Head of caudate nucleus (tissue), 42 donors: ENCODE measurements at regions not wholly inside any gene's neighbourhood (a gene's known extent, or its start where the extent isn't known, plus 50 kb on each side); places are given as distances from the start of the nearest gene placed in this dataset.
"Not testable (repeated sequence)": the region's sequence is repeated elsewhere in the genome, so short reads cannot be mapped to it uniquely, and the experiment has no call there.

Experiments
- DNase-seq, 42 donors: peaks; one replicate each; pipeline versions ENCODE4 v3.0.0 to v3.0.0-alpha.2; 2020 to 2021; ENCODE audit warnings: mixed read lengths in 7 of 42
- intact Hi-C: fragments of 100-400 bp; cut with DNase I; formaldehyde crosslinking; loops from one replicate; pipeline ENCODE4 v1.15.0; 2022

DNA sequence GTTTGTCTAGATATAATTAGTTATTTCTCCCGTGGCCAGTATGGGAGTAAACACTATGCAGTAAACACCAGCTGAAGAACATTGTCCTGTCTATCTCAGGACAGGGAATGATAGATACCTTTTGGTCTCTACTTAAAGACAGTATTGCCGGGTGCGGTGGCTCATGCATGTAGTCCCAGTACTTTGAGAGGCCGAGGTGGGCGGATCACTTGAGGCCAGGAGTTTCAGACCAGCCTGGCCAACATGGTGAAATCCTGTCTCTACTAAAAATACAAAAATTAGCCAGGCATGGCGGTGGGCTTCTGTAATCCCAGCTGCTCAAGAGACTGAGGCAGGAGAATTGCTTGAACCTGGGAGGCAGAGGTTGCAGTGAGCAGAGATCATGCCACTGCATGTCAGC is 226.4 kb downstream of the TM9SF2 start:
- intact Hi-C loops, DNase-seq: not testable (repeated sequence)

DNA sequence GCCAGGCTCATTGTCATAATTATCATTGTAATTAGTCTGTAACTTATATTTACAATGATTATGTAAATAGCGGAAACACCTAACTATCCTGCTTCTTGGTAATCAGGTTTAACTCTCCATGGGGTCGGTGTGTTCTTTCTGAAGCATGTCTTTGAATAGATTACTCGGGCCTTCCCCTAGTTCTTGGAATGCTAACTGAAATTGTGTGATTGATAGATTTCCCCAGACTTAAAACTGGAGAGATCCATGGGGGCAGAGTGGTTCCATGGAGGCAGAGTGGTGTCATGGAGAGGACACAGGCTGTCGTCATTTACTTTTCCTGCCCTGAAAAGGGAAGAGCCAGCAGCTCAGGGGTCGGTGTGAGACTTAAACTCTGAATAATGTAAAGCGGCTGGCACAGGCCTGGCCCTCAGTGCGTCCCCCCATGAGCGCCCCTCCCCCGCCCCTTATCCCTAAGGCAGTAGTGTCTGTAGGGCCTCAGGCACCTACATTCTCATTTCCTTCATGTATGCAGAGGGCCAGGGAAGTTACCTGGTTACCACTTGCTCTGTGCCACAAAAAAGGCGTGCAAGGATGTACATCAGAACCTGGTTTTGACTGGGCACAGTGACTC is 225.1 kb downstream of the TM9SF2 start:
- intact Hi-C loops = no loop called here
- no peak for DNase-seq

DNA sequence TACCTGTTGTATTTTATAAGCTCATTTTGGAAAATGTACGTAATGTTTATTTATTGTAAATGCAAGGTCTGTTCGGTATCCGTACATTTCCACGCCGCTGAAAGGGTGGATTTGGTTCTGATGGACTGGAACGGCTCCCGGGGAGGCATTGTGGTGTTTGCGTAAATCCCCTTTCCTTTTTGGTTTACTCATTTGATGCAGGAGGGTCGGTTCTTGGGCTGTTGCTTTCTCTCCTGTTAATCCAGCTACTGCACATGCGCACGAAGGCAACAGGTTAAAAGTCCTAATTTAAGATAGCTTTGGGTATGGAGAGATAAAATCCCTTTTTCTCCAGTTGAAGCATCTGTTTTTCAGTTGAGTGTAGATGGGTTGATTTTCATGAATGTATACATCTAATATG is 224.4 kb downstream of the TM9SF2 start:
- intact Hi-C loops = no loop called here

DNA sequence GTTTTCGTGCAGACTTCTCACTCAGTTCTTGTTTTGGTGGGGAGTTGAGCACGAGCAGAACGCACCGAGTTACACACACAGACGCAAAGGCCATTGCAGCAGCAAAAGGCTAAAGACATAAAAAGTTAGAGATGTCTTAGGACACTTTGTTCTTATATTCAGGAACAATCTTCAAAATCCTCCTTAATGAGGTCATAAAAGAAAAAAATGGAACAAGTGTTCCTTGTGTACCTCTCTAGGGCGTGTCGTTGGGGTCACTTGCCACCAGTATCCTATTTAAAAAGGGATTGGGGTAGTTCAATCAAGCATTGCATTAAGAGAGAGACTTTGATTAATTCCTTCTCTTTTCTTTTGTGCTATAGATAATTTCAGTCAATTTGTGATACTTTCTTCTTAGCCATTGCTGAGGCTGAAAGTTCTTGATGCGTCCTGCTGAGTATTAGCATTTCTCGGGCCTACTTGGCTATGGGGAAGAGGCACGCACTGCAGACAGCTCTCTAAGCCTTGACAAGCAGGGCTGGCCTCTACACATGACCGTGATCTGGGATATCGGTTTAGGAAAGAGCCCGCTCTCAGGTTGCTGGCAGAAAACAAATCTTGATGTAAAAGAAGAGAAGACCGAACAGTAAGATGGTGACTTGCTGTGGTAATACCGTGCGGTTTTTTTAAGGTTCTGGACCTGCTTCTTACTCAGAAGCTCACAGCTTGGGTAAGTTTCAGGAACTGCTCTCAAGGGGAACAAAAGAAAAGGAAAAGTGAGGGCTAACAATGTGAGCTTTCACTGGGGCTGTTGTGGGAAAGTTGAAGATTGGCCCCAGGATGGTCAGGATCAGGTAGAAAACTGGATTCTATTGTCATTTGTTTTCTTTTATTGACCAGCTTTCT is 223.6 kb downstream of the TM9SF2 start:
- DNase-seq = no peak
- intact Hi-C loops = no loop called here

More for the DNA sequence above, 224.4 kb downstream of the TM9SF2 start:
- DNase-seq = no peak

DNA sequence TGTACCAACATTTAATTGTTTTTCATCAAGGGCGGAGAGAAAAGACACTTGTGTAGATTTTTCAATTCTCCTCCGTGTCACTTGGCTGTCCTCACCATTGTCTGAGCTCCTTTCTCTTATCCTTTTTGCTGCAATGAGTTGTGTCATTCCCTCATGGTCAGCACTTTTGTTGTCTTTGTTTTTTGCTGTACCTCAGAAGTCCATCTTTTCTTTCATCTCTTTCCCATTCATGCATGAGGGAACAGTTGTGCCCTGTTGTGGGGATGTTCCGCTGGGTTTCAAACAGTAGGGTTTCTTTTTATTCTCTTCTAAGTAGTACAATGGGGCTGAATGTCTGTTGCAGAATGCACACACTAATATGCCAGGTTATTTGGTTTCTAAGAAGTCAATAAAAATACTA is 222.6 kb downstream of the TM9SF2 start:
- intact Hi-C loops = no loop called here
- no peak for DNase-seq

DNA sequence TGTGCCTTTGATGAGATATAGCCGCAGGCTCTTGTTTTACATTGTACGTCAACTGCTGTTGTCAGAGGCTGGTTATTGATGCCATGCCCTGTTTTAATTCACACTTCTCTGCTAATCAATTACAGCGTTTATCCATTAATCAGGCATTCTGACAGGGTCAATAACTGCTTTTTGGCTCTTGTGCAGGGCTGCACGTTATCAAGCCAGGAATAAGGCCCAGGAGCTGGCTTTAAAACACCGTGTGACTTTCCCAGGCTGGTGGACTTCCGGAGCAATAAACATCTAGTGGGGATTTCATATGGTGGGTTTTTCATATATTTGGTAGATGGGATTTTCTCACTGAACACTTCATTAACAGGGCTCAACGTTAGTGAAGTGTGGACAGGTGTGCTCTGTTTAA is 221.7 kb downstream of the TM9SF2 start:
- intact Hi-C loops = no loop called here

DNA sequence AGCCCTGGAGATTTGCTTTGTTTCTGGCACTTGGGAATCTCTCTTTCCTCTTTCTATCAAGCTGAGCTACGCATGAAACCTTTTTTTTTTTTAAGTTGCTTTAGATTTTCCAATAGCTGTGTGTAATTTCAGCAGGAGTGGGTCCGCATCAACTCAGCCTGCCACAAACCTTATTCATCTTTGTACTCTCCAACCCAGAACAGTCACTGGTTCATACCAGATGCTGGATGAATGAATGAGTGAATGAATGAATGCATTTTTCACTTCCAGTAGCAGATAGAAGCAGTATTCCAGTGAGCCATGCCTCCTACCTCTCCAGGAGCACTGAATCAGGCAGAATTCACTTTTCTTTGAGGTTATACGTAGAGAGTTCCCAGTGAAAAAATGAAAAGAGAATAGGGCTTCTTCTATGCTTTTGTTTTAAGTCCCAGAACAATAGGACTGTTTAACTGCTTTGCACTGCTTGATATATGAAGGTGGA is 221.1 kb downstream of the TM9SF2 start:
- no peak for DNase-seq
- intact Hi-C loops = no loop called here

More for the DNA sequence above, 221.7 kb downstream of the TM9SF2 start:
- DNase-seq = no peak

DNA sequence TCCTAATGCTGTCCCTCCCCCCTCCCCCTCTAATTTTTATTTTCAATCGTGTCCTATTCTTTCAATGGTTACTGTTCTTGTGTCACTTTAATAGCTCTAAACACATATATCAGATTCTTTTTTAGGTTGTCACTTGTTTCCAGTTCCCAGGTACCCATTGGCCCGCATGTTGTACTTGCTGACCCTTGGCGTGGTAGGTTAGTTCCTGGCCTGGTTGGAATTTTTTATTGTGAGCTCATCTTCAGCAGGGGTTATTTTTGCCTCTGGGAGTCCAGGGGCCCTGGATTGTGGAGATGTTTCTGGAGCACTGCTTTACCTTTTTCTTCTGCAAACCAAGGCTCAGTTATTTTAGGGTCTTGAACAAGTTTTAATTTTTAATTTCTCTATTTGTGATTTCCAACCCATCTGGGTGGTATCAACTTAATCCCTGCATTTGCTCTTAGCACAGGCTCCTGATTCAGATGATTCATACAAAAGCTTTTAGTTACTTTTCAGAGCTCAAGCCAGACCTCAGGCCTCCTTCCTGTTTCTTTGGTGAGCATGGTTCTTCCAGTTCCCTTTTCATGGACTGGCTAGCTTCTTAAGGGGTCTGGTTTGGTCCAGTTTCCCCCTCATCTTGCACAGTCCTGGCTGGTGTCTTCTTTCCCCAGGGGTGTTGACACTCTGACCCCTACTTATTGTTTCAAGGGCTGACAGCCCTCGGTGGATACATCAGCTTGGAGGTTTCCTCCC is 220.5 kb downstream of the TM9SF2 start:
- DNase-seq = no peak
- intact Hi-C loops = no loop called here

DNA sequence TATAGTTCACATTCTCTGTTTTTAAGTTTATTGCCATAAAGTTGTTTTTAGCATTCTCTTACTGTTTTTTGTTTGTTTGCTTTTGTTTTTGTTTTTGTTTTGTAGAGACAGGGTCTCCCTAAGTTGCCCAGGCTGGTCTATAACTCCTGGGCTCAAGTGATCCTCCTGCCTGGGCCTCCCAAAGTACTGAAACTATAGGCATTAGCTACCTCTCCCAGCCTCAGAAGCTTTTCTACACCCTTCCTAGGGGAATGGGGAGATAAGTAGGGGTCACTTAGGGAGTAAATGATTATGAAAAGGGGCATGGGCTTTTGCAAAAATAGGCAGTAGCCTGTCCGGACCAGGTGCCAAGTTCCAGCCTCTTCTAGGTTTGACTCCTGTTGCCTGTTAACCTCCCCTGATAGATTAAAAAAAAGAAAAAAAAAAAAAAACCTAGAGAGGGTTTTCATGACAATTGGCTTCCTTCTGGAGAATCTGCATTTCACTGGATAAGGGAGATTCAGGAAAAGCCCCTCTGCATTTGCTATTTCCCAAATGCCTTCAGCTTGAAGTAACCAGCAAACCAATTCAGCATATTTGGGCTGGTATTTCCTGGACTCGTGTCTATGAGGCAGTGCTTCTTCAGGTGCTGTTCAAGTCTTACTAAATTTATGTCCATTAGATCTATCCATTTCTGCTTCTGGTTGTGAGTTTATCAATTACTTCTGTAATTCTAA is 216.8 kb downstream of the TM9SF2 start:
- intact Hi-C loops = no loop called here
- no peak for DNase-seq

DNA sequence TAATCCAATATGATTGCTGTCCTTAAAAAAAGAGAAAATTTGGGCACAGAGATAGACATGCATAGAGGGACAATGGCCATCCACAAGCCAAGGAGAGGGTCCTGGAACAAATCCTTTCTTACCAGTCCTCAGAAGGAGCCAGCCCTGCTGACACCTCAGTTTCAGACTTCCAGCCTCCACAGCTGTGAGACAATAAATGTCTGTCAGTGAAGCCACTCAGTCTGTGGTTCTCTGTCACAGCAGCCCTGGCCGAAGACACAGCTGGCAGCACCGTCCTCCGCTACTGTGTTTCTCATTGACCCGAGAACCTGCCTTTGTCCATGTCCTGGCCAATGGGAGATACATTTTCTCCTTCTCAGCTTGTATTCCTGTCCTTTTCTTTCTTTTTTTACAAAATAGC is 207.9 kb downstream of the TM9SF2 start:
- peak in 7 of 42 donors; percentile 8 to 51 (median 11) for DNase-seq

DNA sequence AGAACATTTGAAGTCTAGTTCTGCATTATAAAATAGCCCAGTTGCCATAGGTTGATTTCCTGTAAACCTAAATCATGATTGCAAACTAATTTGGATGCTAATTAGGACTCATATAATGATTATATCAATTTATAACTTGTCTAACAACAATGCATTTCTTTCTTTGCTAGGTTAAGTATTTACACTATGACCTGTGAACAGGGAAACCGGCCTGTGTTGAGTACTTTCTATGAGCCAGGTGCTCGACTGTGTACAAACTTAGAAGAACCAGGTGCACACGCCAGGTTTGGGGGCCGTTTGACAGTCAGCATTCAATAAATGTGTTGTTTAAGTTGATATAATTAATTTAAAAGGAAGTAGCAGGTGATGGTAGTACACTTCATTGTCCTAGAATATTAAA is 203.1 kb downstream of the TM9SF2 start:
- intact Hi-C loops = no loop called here
- no peak for DNase-seq

More for the DNA sequence above, 207.9 kb downstream of the TM9SF2 start:
- intact Hi-C loops = no loop called here

DNA sequence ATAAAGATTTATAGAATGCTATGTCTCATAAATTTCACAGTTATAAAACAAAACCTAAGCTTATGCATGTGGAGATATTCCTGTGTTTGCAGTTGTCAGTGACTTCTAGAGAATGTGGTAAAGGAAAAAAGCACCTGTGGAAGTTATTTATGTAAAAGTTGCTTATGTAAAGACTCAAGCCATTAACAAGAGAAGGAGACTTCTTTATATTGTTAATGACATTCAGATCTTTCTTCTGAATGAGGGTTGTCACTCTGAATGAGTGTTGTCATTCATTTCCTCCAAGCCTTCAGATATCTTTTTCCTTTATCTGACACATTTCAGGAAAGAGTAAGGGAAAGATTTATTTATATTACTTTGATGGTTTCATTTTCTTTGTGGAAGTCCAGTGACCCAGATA is 202.6 kb downstream of the TM9SF2 start:
- no peak for DNase-seq
- intact Hi-C loops = no loop called here

DNA sequence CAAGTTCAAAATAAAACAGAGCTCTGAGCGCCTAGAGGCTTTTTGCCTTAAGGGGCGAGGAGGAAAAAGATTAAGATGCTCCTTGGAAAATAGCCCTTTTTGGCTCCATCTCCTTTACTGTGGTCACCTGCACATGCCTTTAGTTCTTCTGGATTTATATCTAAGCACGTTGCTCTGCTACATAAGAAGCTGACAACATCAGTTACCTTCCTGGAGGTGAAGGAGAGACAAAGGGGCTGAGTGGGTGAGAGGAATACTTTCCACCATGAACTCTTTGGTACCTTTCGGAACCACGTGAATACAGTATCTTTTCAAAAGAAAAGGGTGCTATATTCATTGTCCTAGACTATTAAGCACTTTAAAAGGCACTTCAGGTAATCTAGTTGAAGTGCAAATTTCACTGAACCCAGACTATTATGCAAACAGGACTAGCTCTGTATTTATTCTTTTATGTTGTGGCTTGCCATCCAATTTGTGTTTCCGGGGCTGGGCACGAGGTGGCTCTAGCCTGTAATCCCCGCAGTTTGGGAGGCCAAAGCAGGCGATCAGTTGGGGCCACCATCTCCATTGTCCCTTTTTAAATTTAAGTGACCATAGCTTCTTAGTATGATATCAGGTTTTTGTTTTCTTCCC is 201.5 kb downstream of the TM9SF2 start:
- intact Hi-C loops = no loop called here

DNA sequence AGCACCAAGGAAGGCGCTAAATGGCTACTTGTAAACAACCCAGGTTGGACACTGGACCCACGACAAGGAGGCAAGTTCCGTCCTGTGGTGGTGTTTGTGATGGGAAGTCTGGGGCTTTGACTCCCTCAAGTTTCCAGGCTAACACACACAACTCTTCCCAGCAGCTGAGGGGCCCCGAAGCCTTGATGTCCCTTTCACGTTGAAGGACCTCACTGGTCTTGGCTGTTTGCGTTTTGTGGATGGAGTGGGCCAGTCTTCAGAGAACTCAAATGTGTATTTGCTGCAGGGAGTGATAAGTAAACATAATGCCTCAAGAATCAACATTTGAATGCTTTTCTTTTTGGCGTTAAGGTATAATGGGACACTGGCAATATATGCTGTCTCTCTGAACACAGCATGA is 199.2 kb downstream of the TM9SF2 start:
- intact Hi-C loops = no loop called here
- no peak for DNase-seq

More for the DNA sequence above, 201.5 kb downstream of the TM9SF2 start:
- no peak for DNase-seq

DNA sequence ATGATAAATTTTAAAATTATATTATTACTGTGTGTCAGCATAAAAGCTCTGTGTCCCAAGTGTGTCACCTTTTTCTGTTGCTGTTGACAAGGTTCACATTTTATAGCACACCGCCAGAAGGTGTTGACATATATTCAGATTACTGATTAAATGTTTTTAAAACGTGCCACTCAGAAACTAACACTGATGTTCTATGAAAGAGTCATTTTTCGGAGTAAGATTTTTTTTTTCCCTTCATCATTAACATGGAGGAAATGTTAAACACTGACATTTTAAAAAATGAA is 197.5 kb downstream of the TM9SF2 start:
- DNase-seq = no peak
- intact Hi-C loops = no loop called here

DNA sequence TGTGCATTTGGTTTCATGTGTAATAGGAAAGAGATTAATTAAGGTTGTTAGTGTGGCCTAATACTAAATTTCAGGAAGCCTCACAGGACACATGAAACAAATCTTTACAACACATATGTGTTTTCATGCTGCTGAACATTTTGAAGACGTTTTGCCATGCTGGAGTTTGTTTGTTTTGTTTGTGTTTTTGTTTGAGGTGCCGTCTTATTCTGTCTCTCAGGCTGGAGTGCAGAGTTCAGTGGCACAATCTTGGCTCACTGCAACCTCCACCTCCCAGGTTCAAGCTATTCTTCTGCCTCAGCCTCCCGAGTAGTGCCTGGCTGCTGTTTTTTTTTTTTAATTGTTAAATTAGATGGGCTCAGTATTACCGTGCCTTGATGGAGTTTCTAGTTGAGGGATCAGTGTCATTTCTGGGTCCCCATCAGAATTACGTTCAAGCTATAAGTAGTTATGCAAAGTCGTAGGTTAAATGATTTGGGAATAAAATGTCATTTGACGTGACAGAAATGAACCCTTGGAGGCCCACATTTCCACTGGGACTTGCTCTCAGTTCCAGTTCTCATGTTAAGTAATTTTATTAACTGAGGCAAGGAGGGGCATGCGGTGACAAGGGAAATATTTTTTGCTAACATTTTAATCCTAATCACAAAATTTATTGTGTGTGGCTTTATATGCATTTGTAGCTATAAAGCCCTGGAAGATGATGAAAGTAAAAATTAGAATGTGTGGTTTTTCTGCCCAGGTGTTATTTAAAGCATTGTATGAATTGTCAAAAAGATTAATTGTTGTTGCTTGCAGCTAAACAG is 196.9 kb downstream of the TM9SF2 start:
- no peak for DNase-seq
- intact Hi-C loops = no loop called here

DNA sequence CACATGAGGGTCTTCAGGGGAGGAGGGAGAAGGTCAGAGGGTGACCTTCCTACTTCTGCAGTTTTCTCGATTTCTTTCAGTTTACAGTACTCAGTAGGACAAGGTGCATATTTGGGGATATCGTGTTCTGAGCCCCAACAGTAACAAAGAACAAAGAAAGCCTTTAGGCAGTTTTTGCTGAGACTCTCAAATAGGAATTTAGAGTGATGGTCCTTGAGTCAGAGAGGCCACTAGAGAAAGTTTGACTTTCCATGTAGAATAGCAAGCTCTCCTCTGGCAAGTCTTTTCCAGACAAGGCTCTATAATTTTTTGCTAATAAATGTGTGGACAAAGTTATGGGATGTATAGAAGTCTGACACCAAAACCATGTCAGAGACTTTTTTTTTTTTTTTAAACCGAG is 194.6 kb downstream of the TM9SF2 start:
- DNase-seq = no peak
- intact Hi-C loops = no loop called here
